ENCODE measurements at regions not wholly inside any gene's neighbourhood (a gene's known extent, or its start where the extent isn't known, plus 50 kb on each side); places are given as distances from the start of the nearest gene placed in this dataset.

- Histone ChIP-seq H3K4me3 (ENCODE audit: insufficient read depth, low read length, poor library complexity, severe bottlenecking) (no peak overlapping the region), H3K36me3 (ENCODE audit: low read length) (no peaks in the 10 kb centered on the region), H3F3A (ENCODE audit: insufficient read depth) (no peaks in the 10 kb centered on the region), H3K27ac (ENCODE audit: low read depth, low read length) (no peak overlapping the region), H3K4me2 (ENCODE audit: low read depth, low read length, poor library complexity, severe bottlenecking) (no peak overlapping the region), H4K20me1 (ENCODE audit: low read depth, low read length) (no peaks in the 10 kb centered on the region), H3K9ac (ENCODE audit: low read length) (no peak overlapping the region), H3K9me2 (replicated peaks; ENCODE audit: insufficient read depth, low read length) (no peaks in the 10 kb centered on the region), H2AFZ (ENCODE audit: low read depth, low read length, severe bottlenecking) (no peak overlapping the region), H3K9me3 (ENCODE audit: insufficient read depth, low read length) (no peaks in the 10 kb centered on the region), H3K79me2 (ENCODE audit: insufficient read depth, low read length) (no peaks in the 10 kb centered on the region), H3K27me3 (ENCODE audit: low read length) (no peaks in the 10 kb centered on the region)
- TF ChIP-seq CTCF (IDR thresholded peaks at IDR 0.05; ENCODE audit: insufficient read depth, low read length, poor library complexity, severe bottlenecking) = peak; percentile 87
- no peak for TF ChIP-seq EZH2phosphoT487 (conservative IDR thresholded peaks at IDR 0.05; ENCODE audit: low read length)
Observed at GRCh38 chr12:126747530-126748149, 1519.3 kb upstream of the TMEM132C start.

GRCh38 chr12:126752021-126752420 lies 1514.9 kb upstream of the TMEM132C start:
- H2AFZ ChIP-seq (ENCODE audit: low read depth, low read length, severe bottlenecking) = no peak overlapping the region
- H3K9me3 ChIP-seq (ENCODE audit: insufficient read depth, low read length) = no peaks in the 10 kb centered on the region
- no peak overlapping the region for H3K9ac ChIP-seq (ENCODE audit: low read length)
- H3K27ac ChIP-seq (ENCODE audit: low read depth, low read length) = no peak overlapping the region
- H3K27me3 ChIP-seq (ENCODE audit: low read length) = no peaks in the 10 kb centered on the region
- no peaks in the 10 kb centered on the region for H3K79me2 ChIP-seq (ENCODE audit: insufficient read depth, low read length)
- TF ChIP-seq CTCF (IDR thresholded peaks at IDR 0.05; ENCODE audit: insufficient read depth, low read length, poor library complexity, severe bottlenecking) (no peak), EZH2phosphoT487 (conservative IDR thresholded peaks at IDR 0.05; ENCODE audit: low read length) (no peak)
- H3K4me3 ChIP-seq (ENCODE audit: insufficient read depth, low read length, poor library complexity, severe bottlenecking) = no peak overlapping the region
- H3K4me2 ChIP-seq (ENCODE audit: low read depth, low read length, poor library complexity, severe bottlenecking) = no peak overlapping the region
- no peaks in the 10 kb centered on the region for H4K20me1 ChIP-seq (ENCODE audit: low read depth, low read length)
- no peaks in the 10 kb centered on the region for H3K36me3 ChIP-seq (ENCODE audit: low read length)
- no peaks in the 10 kb centered on the region for H3K9me2 ChIP-seq (replicated peaks; ENCODE audit: insufficient read depth, low read length)
- no peaks in the 10 kb centered on the region for H3F3A ChIP-seq (ENCODE audit: insufficient read depth)

- H3K4me2 ChIP-seq (ENCODE audit: low read depth, low read length, poor library complexity, severe bottlenecking) = no peak overlapping the region
- no peaks in the 10 kb centered on the region for H3K9me3 ChIP-seq (ENCODE audit: insufficient read depth, low read length)
- H4K20me1 ChIP-seq (ENCODE audit: low read depth, low read length) = no peaks in the 10 kb centered on the region
Observed at GRCh38 chr12:126757326-126757725, 1509.6 kb upstream of the TMEM132C start.

More at GRCh38 chr12:126757326-126757725, 1509.6 kb upstream of the TMEM132C start:
- no peak overlapping the region for H3K27ac ChIP-seq (ENCODE audit: low read depth, low read length)
- H3K79me2 ChIP-seq (ENCODE audit: insufficient read depth, low read length) = no peaks in the 10 kb centered on the region
- H3K4me3 ChIP-seq (ENCODE audit: insufficient read depth, low read length, poor library complexity, severe bottlenecking) = no peak overlapping the region
- no peaks in the 10 kb centered on the region for H3F3A ChIP-seq (ENCODE audit: insufficient read depth)
- TF ChIP-seq CTCF (IDR thresholded peaks at IDR 0.05; ENCODE audit: insufficient read depth, low read length, poor library complexity, severe bottlenecking) (no peak), EZH2phosphoT487 (conservative IDR thresholded peaks at IDR 0.05; ENCODE audit: low read length) (no peak)
- no peak overlapping the region for H2AFZ ChIP-seq (ENCODE audit: low read depth, low read length, severe bottlenecking)
- no peaks in the 10 kb centered on the region for H3K27me3 ChIP-seq (ENCODE audit: low read length)
- H3K36me3 ChIP-seq (ENCODE audit: low read length) = no peaks in the 10 kb centered on the region
- no peak overlapping the region for H3K9ac ChIP-seq (ENCODE audit: low read length)
- no peaks in the 10 kb centered on the region for H3K9me2 ChIP-seq (replicated peaks; ENCODE audit: insufficient read depth, low read length)
